ENCODE measurements at regions not wholly inside any gene's neighbourhood (a gene's known extent, or its start where the extent isn't known, plus 50 kb on each side); places are given as distances from the start of the nearest gene placed in this dataset.
"Not testable (repeated sequence)": the region's sequence is repeated elsewhere in the genome, so short reads cannot be mapped to it uniquely, and the experiment has no call there.

GRCh38 chr5:56656846-56657726 is 158.3 kb upstream of the MAP3K1 start:
- DNase-seq = no peak

- no peak for DNase-seq
Observed at GRCh38 chr5:56651893-56652292, 163.5 kb upstream of the MAP3K1 start.

- no peak for DNase-seq
Observed at GRCh38 chr5:56650386-56650785, 165.0 kb upstream of the MAP3K1 start.

GRCh38 chr5:56649569-56649968 is 165.8 kb upstream of the MAP3K1 start:
- no peak for DNase-seq

GRCh38 chr5:56648460-56649034 is 166.8 kb upstream of the MAP3K1 start:
- no peak for DNase-seq

- DNase-seq = no peak
Observed at GRCh38 chr5:56647099-56647850, 168.1 kb upstream of the MAP3K1 start.

- no peak for DNase-seq
Observed at GRCh38 chr5:56641635-56642260, 173.6 kb upstream of the MAP3K1 start.

- DNase-seq = no peak
Observed at GRCh38 chr5:56640763-56641406, 174.5 kb upstream of the MAP3K1 start.

- DNase-seq = no peak
Observed at GRCh38 chr5:56639476-56639875, 175.9 kb upstream of the MAP3K1 start.

- peak; percentile 65 for DNase-seq
Observed at GRCh38 chr5:56638768-56639238, 176.5 kb upstream of the MAP3K1 start.

GRCh38 chr5:56638061-56638621 is 177.2 kb upstream of the MAP3K1 start:
- DNase-seq = peak; percentile 80

GRCh38 chr5:56637321-56637920 is 177.9 kb upstream of the MAP3K1 start:
- DNase-seq = peak; percentile 54

GRCh38 chr5:56633950-56634349 is 181.4 kb upstream of the MAP3K1 start:
- DNase-seq = no peak

- no peak for DNase-seq
Observed at GRCh38 chr5:56632939-56633338, 182.4 kb upstream of the MAP3K1 start.

- no peak for DNase-seq
Observed at GRCh38 chr5:56632199-56632598, 183.2 kb upstream of the MAP3K1 start.

GRCh38 chr5:56631719-56632118 is 183.6 kb upstream of the MAP3K1 start:
- no peak for DNase-seq

GRCh38 chr5:56628616-56629015 is 186.7 kb upstream of the MAP3K1 start:
- not testable (repeated sequence) for DNase-seq

- DNase-seq = no peak
Observed at GRCh38 chr5:56625541-56625940, 189.8 kb upstream of the MAP3K1 start.

- DNase-seq = no peak
Observed at GRCh38 chr5:56624751-56625150, 190.6 kb upstream of the MAP3K1 start.

- DNase-seq = no peak
Observed at GRCh38 chr5:56622141-56622540, 193.2 kb upstream of the MAP3K1 start.

GRCh38 chr5:56620903-56621677 is 194.3 kb upstream of the MAP3K1 start:
- DNase-seq = no peak
